GM18505 (cell line): ENCODE measurements at regions not wholly inside any gene's neighbourhood (a gene's known extent, or its start where the extent isn't known, plus 50 kb on each side); places are given as distances from the start of the nearest gene placed in this dataset.

Experiments used
- ATAC-seq: cut with Tn5 transposase; IDR thresholded peaks from one replicate; pipeline ENCODE4 v1.9.1; 2021; ENCODE audit not compliant: unreplicated experiment
- POLR2A ChIP-seq: IDR thresholded peaks from 4 replicates; pipeline ENCODE4 v1.6.1; 2011; ENCODE audit warnings: borderline replicate concordance; ENCODE audit not compliant: insufficient read depth, insufficient read length; ENCODE audit errors: extremely low read depth

- no peak for TF ChIP-seq POLR2A
- no peak for ATAC-seq
Measured at GRCh38 chr6:48233063-48233462, 122.1 kb upstream of the PTCHD4 start.

DNA sequence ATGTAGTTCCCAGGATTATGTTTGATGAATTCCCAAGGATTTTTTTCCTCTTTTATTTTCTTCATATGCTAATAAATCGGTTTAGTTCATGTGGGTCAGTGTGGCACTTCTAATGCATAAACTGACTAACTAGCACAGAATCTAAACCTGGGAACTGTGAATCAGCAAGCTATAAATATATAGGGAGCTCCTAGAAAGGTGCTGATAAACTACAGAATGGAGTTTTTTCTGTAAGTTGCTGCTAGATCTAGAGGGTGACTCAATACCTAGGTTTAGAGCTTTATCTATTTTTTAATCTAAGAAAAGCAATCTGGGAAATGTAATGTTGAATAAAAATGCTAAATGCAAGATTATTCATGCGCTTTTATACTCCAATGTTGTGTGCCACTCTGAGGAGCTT lies 118.8 kb upstream of the PTCHD4 start:
- no peak for TF ChIP-seq POLR2A
- ATAC-seq: no peak

DNA sequence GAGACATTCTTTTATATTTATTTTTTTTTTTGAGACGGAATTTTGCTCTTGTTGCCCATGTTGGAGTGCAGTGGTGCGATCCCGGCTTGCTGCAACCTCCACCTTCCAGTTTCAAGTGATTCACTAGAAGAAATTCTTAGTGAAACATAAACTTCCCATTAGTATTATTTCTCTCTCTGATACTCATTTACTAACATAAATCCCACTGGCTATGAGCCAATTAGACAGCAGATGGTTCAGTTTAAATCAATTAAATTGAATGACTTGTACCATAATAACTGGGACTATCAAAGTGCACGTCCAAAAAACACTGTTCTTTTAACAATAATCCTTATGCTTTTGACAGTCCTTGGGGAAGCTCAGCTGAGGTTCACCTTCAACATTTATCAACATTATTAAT lies 111.2 kb upstream of the PTCHD4 start:
- no peak for ATAC-seq
- no peak for TF ChIP-seq POLR2A

DNA sequence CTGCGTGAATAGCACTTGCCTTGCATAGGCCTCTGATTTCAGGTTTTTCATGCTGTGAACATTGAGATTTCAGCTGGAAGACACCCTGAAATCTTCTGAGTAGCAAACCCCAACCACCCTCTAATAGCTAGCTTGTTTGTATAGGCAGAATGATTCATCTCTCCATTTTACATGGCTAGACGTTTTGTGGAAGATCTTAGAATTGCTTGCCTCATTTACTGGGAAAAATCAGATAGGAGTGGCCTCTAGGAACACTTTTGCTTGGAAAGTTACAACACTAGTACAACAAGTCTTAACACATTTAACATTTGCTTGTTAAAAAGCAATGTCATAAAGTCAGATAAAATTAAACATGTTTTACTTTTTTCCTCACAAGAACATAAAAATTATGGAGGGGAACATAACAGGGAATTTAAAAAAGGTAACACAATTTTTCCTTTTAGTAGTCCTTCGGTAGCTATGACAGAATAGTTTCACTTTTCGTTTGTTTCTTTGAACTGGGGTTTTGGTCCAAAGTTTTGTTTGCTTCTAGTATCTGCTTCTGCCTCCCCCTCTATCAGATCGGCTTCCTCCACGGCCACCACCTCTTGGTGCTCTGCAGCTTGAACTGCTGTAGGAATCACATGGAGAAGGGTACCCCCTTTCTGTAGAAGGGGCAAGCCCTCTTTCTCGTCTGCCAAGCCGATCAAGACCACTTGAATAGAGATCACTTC lies 102.2 kb upstream of the PTCHD4 start:
- no peak for ATAC-seq
- no peak for TF ChIP-seq POLR2A

- TF ChIP-seq POLR2A: no peak
- no peak for ATAC-seq
Measured at GRCh38 chr6:48212501-48212900, 101.5 kb upstream of the PTCHD4 start.

- TF ChIP-seq POLR2A: no peak
- no peak for ATAC-seq
Measured at GRCh38 chr6:48206091-48206490, 95.1 kb upstream of the PTCHD4 start.

GRCh38 chr6:48200869-48201390 lies 89.9 kb upstream of the PTCHD4 start:
- ATAC-seq: no peak
- no peak for TF ChIP-seq POLR2A

- ATAC-seq: no peak
Measured at GRCh38 chr6:48199499-48199898, 88.5 kb upstream of the PTCHD4 start.

GRCh38 chr6:48197941-48198340 lies 86.9 kb upstream of the PTCHD4 start:
- no peak for TF ChIP-seq POLR2A
- ATAC-seq: no peak

More at GRCh38 chr6:48199499-48199898, 88.5 kb upstream of the PTCHD4 start:
- TF ChIP-seq POLR2A: no peak

- ATAC-seq: no peak
- no peak for TF ChIP-seq POLR2A
Measured at GRCh38 chr6:48194596-48195295, 83.7 kb upstream of the PTCHD4 start.

GRCh38 chr6:48188158-48188557 lies 77.2 kb upstream of the PTCHD4 start:
- ATAC-seq: no peak

GRCh38 chr6:48186746-48187145 lies 75.7 kb upstream of the PTCHD4 start:
- no peak for TF ChIP-seq POLR2A
- no peak for ATAC-seq

More at GRCh38 chr6:48188158-48188557, 77.2 kb upstream of the PTCHD4 start:
- TF ChIP-seq POLR2A: no peak

- TF ChIP-seq POLR2A: no peak
- ATAC-seq: no peak
Measured at GRCh38 chr6:48184648-48185047, 73.7 kb upstream of the PTCHD4 start.
